Epithelial cell of prostate (primary cell): ENCODE measurements at regions not wholly inside any gene's neighbourhood (a gene's known extent, or its start where the extent isn't known, plus 50 kb on each side); places are given as distances from the start of the nearest gene placed in this dataset.

Experiments used
- DNase-seq: peaks from one replicate; pipeline ENCODE4 v3.0.0-alpha.2; 2011; ENCODE audit warnings: low read depth, low spot score
- H3K27ac ChIP-seq: fragments of 450-650 bp; 2 replicates; pipeline ENCODE4 v1.5.1; 2017; ENCODE audit warnings: mild to moderate bottlenecking

GRCh38 chr16:77645764-77646163, 76.5 kb upstream of the NUDT7 start:
- no peak for DNase-seq
- H3K27ac ChIP-seq, result no peak overlapping the region

- H3K27ac ChIP-seq, result no peak overlapping the region
- no peak for DNase-seq
Measured at GRCh38 chr16:77647726-77648125, 74.6 kb upstream of the NUDT7 start.

- DNase-seq, result no peak
- no peak overlapping the region for H3K27ac ChIP-seq
Measured at GRCh38 chr16:77650761-77651160, 71.6 kb upstream of the NUDT7 start.

- DNase-seq, result no peak
- H3K27ac ChIP-seq, result no peak overlapping the region
Measured at GRCh38 chr16:77652399-77652798, 69.9 kb upstream of the NUDT7 start.

- no peak overlapping the region for H3K27ac ChIP-seq
- no peak for DNase-seq
Measured at GRCh38 chr16:77657016-77657415, 65.3 kb upstream of the NUDT7 start.

GRCh38 chr16:77660311-77660710, 62.0 kb upstream of the NUDT7 start:
- no peak overlapping the region for H3K27ac ChIP-seq
- no peak for DNase-seq

- no peak for DNase-seq
- H3K27ac ChIP-seq, result no peak overlapping the region
Measured at GRCh38 chr16:77662246-77662645, 60.1 kb upstream of the NUDT7 start.

GRCh38 chr16:77663711-77664110, 58.6 kb upstream of the NUDT7 start:
- H3K27ac ChIP-seq, result no peak overlapping the region
- DNase-seq, result no peak

GRCh38 chr16:77666771-77667170, 55.5 kb upstream of the NUDT7 start:
- DNase-seq, result no peak
- H3K27ac ChIP-seq, result no peak overlapping the region

GRCh38 chr16:77668201-77668600, 54.1 kb upstream of the NUDT7 start:
- no peak overlapping the region for H3K27ac ChIP-seq
- no peak for DNase-seq

GRCh38 chr16:77669057-77669456, 53.3 kb upstream of the NUDT7 start:
- DNase-seq, result no peak
- no peak overlapping the region for H3K27ac ChIP-seq
